PC-9 (cell line): ENCODE measurements at regions not wholly inside any gene's neighbourhood (a gene's known extent, or its start where the extent isn't known, plus 50 kb on each side); places are given as distances from the start of the nearest gene placed in this dataset.

Source experiments
- CTCF ChIP-seq: fragments of 200-600 bp; sonication (generic); conservative IDR thresholded peaks from 2 replicates; pipeline ENCODE4 v1.6.1; 2017; ENCODE audit warnings: mixed run types, antibody characterized with exemption, mild to moderate bottlenecking, moderate library complexity
- EZH2 ChIP-seq: fragments of 200-600 bp; sonication (generic); IDR thresholded peaks from 2 replicates; pipeline ENCODE4 v1.8.0; 2017; ENCODE audit warnings: antibody characterized with exemption, low read depth

DNA sequence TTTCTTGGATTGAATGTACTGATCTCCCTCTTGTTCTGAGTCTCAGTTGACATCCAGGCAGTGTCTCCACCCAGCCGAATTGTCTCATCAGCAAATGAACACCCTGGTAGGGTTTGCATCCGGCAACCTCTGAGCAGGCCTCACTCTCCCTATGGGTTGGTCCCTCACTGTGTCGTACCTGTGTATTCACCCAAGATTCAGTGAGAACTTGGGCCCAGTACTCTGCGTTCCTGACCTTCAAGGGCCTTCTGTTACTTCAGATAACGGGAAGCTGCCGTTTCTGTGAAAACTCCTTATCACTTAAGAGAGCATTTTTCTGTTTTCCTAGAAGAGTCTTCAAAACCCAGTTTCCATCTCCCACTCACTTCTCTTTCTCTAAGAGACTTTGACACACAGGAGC is 915.6 kb downstream of the TBC1D22A start:
- TF ChIP-seq EZH2: no peak
- no peak for TF ChIP-seq CTCF
